Testis (tissue), 2 donors: ENCODE measurements at regions not wholly inside any gene's neighbourhood (a gene's known extent, or its start where the extent isn't known, plus 50 kb on each side); places are given as distances from the start of the nearest gene placed in this dataset.

Source experiments
- DNase-seq: peaks from one replicate; pipeline ENCODE4 v3.0.0-alpha.2; 2019
- H3K27ac ChIP-seq, 2 donors: fragments of 200-600 bp; sonication (generic); one replicate each; pipeline ENCODE4 v1.5.1; 2019
- H3K27me3 ChIP-seq: fragments of 200-600 bp; sonication (generic); one replicate; pipeline ENCODE4 v1.5.1; 2019
- H3K36me3 ChIP-seq: fragments of 200-600 bp; sonication (generic); one replicate; pipeline ENCODE4 v1.5.1; 2017; ENCODE audit warnings: low read depth; ENCODE audit errors: missing control alignments
- H3K4me1 ChIP-seq: fragments of 200-600 bp; sonication (generic); one replicate; pipeline ENCODE4 v1.5.1; 2019
- H3K4me3 ChIP-seq, 2 donors: fragments of 200-600 bp; sonication (generic); one replicate each; pipeline ENCODE4 v1.5.1; 2017 to 2019
- H3K9me3 ChIP-seq: fragments of 200-600 bp; sonication (generic); one replicate; pipeline ENCODE4 v1.5.1; 2017
- CTCF ChIP-seq, 3 experiments: fragments of 450-650 bp in 2 of 3; fragments of 200-600 bp in 1 of 3; sonication (generic) in 1 of 3; IDR thresholded peaks; one replicate each; pipeline ENCODE4 v1.5.1; 2016 to 2019; ENCODE audit warnings: antibody characterized with exemption in 3 of 3, mild to moderate bottlenecking in 2 of 3, moderate library complexity in 1 of 3
- POLR2A ChIP-seq: fragments of 450-650 bp; IDR thresholded peaks from one replicate; pipeline ENCODE4 v1.6.1; 2017; ENCODE audit warnings: antibody characterized with exemption, mild to moderate bottlenecking, moderate library complexity
- whole genome bisulfite sequencing, 2 donors: methylation state at CpG; one replicate each; pipeline ENCODE4 v1.1.5; 2018; 5-methylcytosine and 5-hydroxymethylcytosine counted together
- intact Hi-C: fragments of 100-400 bp; cut with DNase I; formaldehyde crosslinking; loops from one replicate; pipeline ENCODE4 v1.15.1; 2023; ENCODE audit warnings: low total_unique reads

- intact Hi-C loops: no loop called here
- H3K4me3 ChIP-seq: no peak overlapping the region
- no peak for DNase-seq
- TF ChIP-seq POLR2A (no peak), CTCF (IDR thresholded peaks at IDR 0.05) (no peak)
- H3K27ac ChIP-seq: no peak overlapping the region
- H3K36me3 ChIP-seq: no peaks in the 10 kb centered on the region
- no peaks in the 10 kb centered on the region for H3K4me1 ChIP-seq
- H3K27me3 ChIP-seq: no peaks in the 10 kb centered on the region
- no peaks in the 10 kb centered on the region for H3K9me3 ChIP-seq
- 95 to 98% methylated on average over 1 of the region's 1 CpG for WGBS, 2 donors
These were observed 393.6 kb downstream of the ZEB2 start for GRCh38 chr2:144126302-144126701.

DNA sequence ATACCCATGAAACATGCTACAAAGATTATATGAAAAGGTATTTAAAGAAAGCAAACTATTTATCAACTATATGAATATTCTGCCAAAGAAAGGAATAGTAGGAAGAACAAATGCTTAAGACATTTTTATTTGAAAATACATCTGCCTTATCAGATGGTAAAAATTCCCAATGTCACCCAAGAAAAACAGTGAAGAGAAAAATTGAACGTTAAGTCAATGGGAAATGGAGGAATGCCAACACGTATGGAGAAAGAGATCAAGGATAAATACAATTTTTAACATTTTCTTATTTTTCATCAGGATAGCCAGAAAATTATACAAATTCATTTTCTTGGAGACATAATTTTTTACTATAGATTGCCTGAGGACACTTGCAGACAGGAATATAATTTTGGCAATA, 394.2 kb downstream of the ZEB2 start:
- intact Hi-C loops: no loop called here
- H3K27ac ChIP-seq: no peak overlapping the region
- H3K36me3 ChIP-seq: no peaks in the 10 kb centered on the region
- H3K4me3 ChIP-seq: no peak overlapping the region
- WGBS, 2 donors: 73 to 77% methylated on average over 2 of the region's 2 CpGs
- no peaks in the 10 kb centered on the region for H3K27me3 ChIP-seq
- DNase-seq: no peak
- no peaks in the 10 kb centered on the region for H3K4me1 ChIP-seq
- no peak for TF ChIP-seq POLR2A
- TF ChIP-seq CTCF (IDR thresholded peaks at IDR 0.05): no peak
- H3K9me3 ChIP-seq: no peaks in the 10 kb centered on the region

DNA sequence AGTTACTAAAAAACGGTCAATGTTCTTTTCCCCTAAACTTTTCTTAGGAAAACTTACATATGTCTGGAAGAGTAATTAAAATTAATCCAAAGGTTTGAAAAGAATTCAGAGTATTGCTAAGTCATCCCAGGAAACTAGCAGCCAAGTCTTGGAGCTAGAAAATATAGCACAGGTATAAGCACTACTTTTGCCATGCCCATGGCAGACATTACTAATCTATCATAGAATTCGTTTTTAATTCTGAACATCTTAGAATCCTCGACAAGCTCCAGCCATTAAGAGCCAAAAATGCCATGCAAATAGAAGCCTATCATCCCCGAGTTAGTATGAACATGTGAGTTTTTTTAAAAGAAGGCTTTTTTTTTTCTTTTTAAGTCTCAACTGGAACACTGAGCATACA, 395.0 kb downstream of the ZEB2 start:
- DNase-seq: no peak
- Histone ChIP-seq H3K36me3 (no peaks in the 10 kb centered on the region), H3K27me3 (no peaks in the 10 kb centered on the region), H3K27ac (no peak overlapping the region), H3K9me3 (no peaks in the 10 kb centered on the region), H3K4me3 (no peak overlapping the region), H3K4me1 (no peaks in the 10 kb centered on the region)
- TF ChIP-seq POLR2A (no peak), CTCF (IDR thresholded peaks at IDR 0.05) (no peak)
- intact Hi-C loops: no loop called here
- 94% methylated on average over 4 of the region's 4 CpGs for WGBS, 2 donors

DNA sequence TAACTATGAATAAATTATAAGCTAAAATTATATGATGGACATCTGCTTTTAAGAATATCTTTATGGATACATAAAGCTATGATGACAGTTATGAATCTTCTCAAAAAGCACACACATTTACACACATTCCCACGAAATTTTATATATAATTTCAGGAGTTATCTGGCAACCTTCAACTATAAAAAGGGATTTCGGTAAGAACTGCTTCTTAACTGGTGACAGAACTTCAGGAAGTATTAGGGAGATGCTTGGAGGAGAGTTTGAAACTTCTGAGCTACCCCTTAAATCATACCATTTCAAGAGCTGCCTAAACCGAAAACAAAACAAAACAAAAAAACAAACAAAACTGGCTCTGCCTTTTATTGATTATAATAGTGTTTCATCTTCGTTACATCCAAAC, 399.4 kb downstream of the ZEB2 start:
- TF ChIP-seq POLR2A (no peak), CTCF (IDR thresholded peaks at IDR 0.05) (no peak)
- 95 to 100% methylated on average over 4 of the region's 4 CpGs for WGBS, 2 donors

DNA sequence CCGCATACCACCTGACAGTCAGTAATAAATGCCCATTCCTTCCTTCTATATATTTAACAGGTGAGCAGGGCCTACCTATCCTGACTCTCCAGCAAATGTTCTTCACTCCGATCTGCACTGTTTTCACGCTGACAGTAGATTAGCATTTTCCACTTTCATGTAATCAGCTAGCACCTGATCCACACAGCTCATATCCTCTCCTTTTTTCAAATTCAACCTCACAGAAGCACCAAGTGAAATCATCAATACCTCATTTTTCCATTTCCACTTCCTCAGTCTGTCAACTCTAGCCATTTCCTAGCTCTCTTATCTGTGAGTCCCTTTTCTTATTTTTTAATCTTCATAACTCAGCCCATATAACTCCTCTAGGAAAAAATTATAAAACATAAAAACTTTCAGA, 402.8 kb downstream of the ZEB2 start:
- Histone ChIP-seq H3K4me1 (no peaks in the 10 kb centered on the region), H3K4me3 (no peak overlapping the region), H3K27ac (no peak overlapping the region), H3K36me3 (no peaks in the 10 kb centered on the region), H3K27me3 (no peaks in the 10 kb centered on the region), H3K9me3 (no peaks in the 10 kb centered on the region)
- TF ChIP-seq CTCF (IDR thresholded peaks at IDR 0.05) (no peak), POLR2A (no peak)
- intact Hi-C loops: no loop called here
- WGBS, 2 donors: 92 to 99% methylated on average over 3 of the region's 3 CpGs
- no peak for DNase-seq

More for the DNA sequence above, 399.4 kb downstream of the ZEB2 start:
- H3K4me1 ChIP-seq: no peaks in the 10 kb centered on the region
- H3K9me3 ChIP-seq: no peaks in the 10 kb centered on the region
- no peak overlapping the region for H3K27ac ChIP-seq
- no peak for DNase-seq
- no peak overlapping the region for H3K4me3 ChIP-seq
- no peaks in the 10 kb centered on the region for H3K27me3 ChIP-seq
- intact Hi-C loops: no loop called here
- H3K36me3 ChIP-seq: no peaks in the 10 kb centered on the region
